GM23338 (cell line): ENCODE measurements at regions not wholly inside any gene's neighbourhood (a gene's known extent, or its start where the extent isn't known, plus 50 kb on each side); places are given as distances from the start of the nearest gene placed in this dataset.

Experiments used
- EZH2 ChIP-seq: fragments of 200-600 bp; sonication (generic); IDR thresholded peaks from one replicate; pipeline ENCODE4 v1.8.0; 2017; ENCODE audit warnings: antibody characterized with exemption, mild to moderate bottlenecking, low read depth; ENCODE audit not compliant: unreplicated experiment
- EZH2phosphoT487 ChIP-seq: fragments of 200-600 bp; sonication (generic); IDR thresholded peaks from one replicate; pipeline ENCODE4 v1.8.1; 2018; ENCODE audit warnings: antibody characterized with exemption; ENCODE audit not compliant: unreplicated experiment
- POLR2AphosphoS5 ChIP-seq: IDR thresholded peaks from 2 replicates; pipeline ENCODE4 v1.6.1; 2016; ENCODE audit warnings: antibody characterized with exemption, low read depth
- ZNF114 ChIP-seq: fragments of 250-450 bp; sonication (Bioruptor Pico); IDR thresholded peaks from 2 replicates; pipeline ENCODE4 v1.5.0; 2020; ENCODE audit warnings: mild to moderate bottlenecking, moderate library complexity
- TF ChIP-seq, protein P1 (sequence below), 2 experiments: fragments of 200-600 bp in 1 of 2; sonication (generic) in 1 of 2; conservative IDR thresholded peaks; 2 replicates each; pipeline versions ENCODE4 v1.5.1 to v1.6.1; 2016 to 2017; ENCODE audit warnings: antibody characterized with exemption in 2 of 2, low read depth in 2 of 2, mild to moderate bottlenecking in 2 of 2, moderate library complexity in 1 of 2
- TF ChIP-seq, protein P2 (sequence below): IDR thresholded peaks from one replicate; pipeline ENCODE4 v1.6.1; 2018; ENCODE audit warnings: antibody characterized with exemption; ENCODE audit not compliant: unreplicated experiment

DNA sequence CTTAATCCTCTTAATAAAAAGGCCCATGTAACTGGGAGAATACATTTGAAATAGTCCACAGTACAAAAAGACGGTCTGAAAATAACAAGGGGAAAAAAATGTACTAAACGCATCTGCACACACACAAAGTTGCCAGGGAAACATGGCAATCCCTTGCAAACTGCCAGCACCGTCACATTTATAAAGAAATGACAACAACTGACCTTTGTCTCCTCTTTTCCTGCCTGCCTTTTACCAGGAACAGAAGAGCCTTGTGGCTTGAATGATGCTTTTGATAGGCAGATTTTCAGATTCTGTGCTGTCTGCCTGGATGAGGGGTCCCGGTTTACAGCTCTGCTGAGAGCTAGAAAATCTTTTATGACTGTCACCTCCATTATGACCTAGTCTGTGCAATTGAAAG lies 308.6 kb upstream of the ZFP64 start:
- TF ChIP-seq, protein P1, sequence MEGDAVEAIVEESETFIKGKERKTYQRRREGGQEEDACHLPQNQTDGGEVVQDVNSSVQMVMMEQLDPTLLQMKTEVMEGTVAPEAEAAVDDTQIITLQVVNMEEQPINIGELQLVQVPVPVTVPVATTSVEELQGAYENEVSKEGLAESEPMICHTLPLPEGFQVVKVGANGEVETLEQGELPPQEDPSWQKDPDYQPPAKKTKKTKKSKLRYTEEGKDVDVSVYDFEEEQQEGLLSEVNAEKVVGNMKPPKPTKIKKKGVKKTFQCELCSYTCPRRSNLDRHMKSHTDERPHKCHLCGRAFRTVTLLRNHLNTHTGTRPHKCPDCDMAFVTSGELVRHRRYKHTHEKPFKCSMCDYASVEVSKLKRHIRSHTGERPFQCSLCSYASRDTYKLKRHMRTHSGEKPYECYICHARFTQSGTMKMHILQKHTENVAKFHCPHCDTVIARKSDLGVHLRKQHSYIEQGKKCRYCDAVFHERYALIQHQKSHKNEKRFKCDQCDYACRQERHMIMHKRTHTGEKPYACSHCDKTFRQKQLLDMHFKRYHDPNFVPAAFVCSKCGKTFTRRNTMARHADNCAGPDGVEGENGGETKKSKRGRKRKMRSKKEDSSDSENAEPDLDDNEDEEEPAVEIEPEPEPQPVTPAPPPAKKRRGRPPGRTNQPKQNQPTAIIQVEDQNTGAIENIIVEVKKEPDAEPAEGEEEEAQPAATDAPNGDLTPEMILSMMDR (conservative IDR thresholded peaks at IDR 0.05; ENCODE audit: low read depth in 2 of 2) = no peak
- TF ChIP-seq POLR2AphosphoS5 (no peak), EZH2 (no peak), ZNF114 (CRISPR knock-in tag) (no peak), EZH2phosphoT487 (no peak)
- TF ChIP-seq, protein P2, sequence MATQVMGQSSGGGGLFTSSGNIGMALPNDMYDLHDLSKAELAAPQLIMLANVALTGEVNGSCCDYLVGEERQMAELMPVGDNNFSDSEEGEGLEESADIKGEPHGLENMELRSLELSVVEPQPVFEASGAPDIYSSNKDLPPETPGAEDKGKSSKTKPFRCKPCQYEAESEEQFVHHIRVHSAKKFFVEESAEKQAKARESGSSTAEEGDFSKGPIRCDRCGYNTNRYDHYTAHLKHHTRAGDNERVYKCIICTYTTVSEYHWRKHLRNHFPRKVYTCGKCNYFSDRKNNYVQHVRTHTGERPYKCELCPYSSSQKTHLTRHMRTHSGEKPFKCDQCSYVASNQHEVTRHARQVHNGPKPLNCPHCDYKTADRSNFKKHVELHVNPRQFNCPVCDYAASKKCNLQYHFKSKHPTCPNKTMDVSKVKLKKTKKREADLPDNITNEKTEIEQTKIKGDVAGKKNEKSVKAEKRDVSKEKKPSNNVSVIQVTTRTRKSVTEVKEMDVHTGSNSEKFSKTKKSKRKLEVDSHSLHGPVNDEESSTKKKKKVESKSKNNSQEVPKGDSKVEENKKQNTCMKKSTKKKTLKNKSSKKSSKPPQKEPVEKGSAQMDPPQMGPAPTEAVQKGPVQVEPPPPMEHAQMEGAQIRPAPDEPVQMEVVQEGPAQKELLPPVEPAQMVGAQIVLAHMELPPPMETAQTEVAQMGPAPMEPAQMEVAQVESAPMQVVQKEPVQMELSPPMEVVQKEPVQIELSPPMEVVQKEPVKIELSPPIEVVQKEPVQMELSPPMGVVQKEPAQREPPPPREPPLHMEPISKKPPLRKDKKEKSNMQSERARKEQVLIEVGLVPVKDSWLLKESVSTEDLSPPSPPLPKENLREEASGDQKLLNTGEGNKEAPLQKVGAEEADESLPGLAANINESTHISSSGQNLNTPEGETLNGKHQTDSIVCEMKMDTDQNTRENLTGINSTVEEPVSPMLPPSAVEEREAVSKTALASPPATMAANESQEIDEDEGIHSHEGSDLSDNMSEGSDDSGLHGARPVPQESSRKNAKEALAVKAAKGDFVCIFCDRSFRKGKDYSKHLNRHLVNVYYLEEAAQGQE = no peak
